ENCODE measurements at regions not wholly inside any gene's neighbourhood (a gene's known extent, or its start where the extent isn't known, plus 50 kb on each side); places are given as distances from the start of the nearest gene placed in this dataset.

DNA sequence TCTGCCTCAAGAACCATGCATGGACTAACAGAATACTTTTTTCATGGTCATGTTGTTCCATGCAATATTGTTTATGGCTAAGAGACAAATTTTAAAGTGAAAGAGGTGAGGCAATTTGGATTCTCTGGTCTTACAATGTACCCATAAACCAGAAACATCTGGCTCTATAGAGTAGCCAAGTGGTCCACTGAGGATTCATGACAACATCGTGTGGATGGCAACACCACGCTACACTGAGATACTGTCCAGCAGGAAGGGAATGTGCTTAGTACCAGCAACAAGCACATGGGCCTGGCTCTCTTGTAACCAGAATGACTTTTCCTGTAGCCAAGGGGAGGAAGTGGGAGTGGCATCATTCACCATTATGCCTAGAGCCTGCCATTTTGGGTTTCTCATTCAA is 218.2 kb downstream of the GADD45G start:
- no peak overlapping the region for H3K27ac ChIP-seq
- no peak for DNase-seq (ENCODE audit: low spot score in 2 of 2)
- H3K9me3 ChIP-seq = no peaks in the 10 kb centered on the region
- TF ChIP-seq POLR2AphosphoS5 (IDR thresholded peaks at IDR 0.05) (no peak), POLR2A (IDR thresholded peaks at IDR 0.05) (no peak)
- TF ChIP-seq, protein P1, sequence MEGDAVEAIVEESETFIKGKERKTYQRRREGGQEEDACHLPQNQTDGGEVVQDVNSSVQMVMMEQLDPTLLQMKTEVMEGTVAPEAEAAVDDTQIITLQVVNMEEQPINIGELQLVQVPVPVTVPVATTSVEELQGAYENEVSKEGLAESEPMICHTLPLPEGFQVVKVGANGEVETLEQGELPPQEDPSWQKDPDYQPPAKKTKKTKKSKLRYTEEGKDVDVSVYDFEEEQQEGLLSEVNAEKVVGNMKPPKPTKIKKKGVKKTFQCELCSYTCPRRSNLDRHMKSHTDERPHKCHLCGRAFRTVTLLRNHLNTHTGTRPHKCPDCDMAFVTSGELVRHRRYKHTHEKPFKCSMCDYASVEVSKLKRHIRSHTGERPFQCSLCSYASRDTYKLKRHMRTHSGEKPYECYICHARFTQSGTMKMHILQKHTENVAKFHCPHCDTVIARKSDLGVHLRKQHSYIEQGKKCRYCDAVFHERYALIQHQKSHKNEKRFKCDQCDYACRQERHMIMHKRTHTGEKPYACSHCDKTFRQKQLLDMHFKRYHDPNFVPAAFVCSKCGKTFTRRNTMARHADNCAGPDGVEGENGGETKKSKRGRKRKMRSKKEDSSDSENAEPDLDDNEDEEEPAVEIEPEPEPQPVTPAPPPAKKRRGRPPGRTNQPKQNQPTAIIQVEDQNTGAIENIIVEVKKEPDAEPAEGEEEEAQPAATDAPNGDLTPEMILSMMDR (IDR thresholded peaks at IDR 0.05) = no peak
- H3K4me1 ChIP-seq = no peaks in the 10 kb centered on the region
- no peaks in the 10 kb centered on the region for H3K27me3 ChIP-seq
- intact Hi-C loops (cut with DNase I; ENCODE audit: low total_unique reads) = no loop called here
- no peaks in the 10 kb centered on the region for H3K36me3 ChIP-seq
- no peak overlapping the region for H3K4me3 ChIP-seq

DNA sequence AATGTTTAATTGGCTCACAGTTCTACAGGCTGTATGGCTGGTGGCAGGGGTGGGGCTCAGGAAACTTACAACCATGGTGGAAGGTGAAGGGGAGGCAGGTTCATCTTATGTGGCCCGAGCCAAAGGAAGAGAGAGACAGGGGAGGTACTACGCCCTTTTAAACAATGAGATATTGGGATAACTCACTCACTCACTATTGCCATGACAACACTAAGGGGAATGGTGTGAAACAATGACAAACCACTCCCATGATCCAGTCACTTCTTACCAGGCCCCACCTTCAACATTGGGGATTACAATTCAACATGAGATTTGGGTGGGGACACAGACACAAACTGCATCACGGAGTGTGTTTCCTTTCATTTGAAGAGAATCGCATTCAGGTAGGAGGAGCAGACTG is 220.9 kb downstream of the GADD45G start:
- no peak for DNase-seq (ENCODE audit: low spot score in 2 of 2)
- intact Hi-C loops (cut with DNase I; ENCODE audit: low total_unique reads) = loop anchor here (1.0 kb wide), 1 partner anchor 44 kb away; no protein-coding TSS in a partner anchor
- H3K27me3 ChIP-seq = no peaks in the 10 kb centered on the region

DNA sequence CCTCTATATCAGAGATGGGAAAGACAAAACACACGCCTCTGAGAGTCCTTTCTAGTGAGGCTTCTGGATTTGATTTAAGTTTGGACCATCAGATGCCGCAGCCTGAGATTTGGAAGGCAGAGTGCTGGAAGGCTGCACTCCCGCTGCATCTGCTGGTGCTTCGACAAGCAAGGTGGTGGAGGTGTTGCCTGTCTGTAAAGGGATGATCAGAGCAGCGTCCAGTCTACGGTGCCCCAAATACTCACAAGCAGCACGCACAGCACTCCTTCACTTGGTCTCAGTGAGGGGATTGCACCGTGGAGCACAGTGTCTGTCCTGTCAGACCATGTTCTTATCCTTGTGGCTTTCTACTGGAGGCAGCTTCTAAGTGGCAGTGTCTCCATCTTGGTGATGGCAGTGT is 221.4 kb downstream of the GADD45G start:
- Histone ChIP-seq H3K4me3 (no peak overlapping the region), H3K27me3 (no peaks in the 10 kb centered on the region), H3K36me3 (no peaks in the 10 kb centered on the region), H3K9me3 (no peaks in the 10 kb centered on the region), H3K4me1 (no peaks in the 10 kb centered on the region), H3K27ac (no peak overlapping the region)
- intact Hi-C loops (cut with DNase I; ENCODE audit: low total_unique reads) = loop anchor here (1.0 kb wide), 1 partner anchor 43 kb away; no protein-coding TSS in a partner anchor
- TF ChIP-seq, protein P1 (IDR thresholded peaks at IDR 0.05) = no peak
- TF ChIP-seq POLR2A (IDR thresholded peaks at IDR 0.05) (no peak), POLR2AphosphoS5 (IDR thresholded peaks at IDR 0.05) (no peak)
- no peak for DNase-seq (ENCODE audit: low spot score in 2 of 2)

More for the DNA sequence above, 220.9 kb downstream of the GADD45G start:
- Histone ChIP-seq H3K4me3 (no peak overlapping the region), H3K27ac (no peak overlapping the region), H3K36me3 (no peaks in the 10 kb centered on the region), H3K4me1 (no peaks in the 10 kb centered on the region), H3K9me3 (no peaks in the 10 kb centered on the region)
- TF ChIP-seq POLR2AphosphoS5 (IDR thresholded peaks at IDR 0.05) (no peak), POLR2A (IDR thresholded peaks at IDR 0.05) (no peak)
- TF ChIP-seq, protein P1 (IDR thresholded peaks at IDR 0.05) = no peak

DNA sequence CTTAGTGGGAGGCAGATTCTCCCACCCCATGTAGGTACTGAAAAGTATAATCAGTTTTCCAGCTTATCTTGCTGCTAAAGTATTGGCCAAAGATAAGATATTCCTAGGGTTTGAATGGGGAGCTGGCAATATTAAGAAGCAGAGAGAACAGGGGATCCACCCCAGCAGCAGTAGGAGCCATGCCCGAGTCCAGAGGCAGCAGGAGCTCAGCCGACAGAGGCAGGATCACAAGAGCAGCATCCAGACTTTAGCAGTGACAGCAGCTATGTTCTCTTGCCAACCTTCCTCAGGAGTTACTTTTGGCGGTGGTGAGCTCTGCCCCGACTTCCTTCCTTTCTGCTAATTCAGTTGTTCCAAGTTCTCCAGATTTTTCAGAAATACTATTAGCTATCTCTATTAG is 224.5 kb downstream of the GADD45G start:
- Histone ChIP-seq H3K27ac (no peak overlapping the region), H3K36me3 (no peaks in the 10 kb centered on the region), H3K4me3 (no peak overlapping the region), H3K9me3 (no peaks in the 10 kb centered on the region), H3K27me3 (no peaks in the 10 kb centered on the region), H3K4me1 (no peaks in the 10 kb centered on the region)
- intact Hi-C loops (cut with DNase I; ENCODE audit: low total_unique reads) = no loop called here
- TF ChIP-seq, protein P1 (IDR thresholded peaks at IDR 0.05) = no peak
- TF ChIP-seq POLR2AphosphoS5 (IDR thresholded peaks at IDR 0.05) = no peak
- no peak for DNase-seq (ENCODE audit: low spot score in 2 of 2)

DNA sequence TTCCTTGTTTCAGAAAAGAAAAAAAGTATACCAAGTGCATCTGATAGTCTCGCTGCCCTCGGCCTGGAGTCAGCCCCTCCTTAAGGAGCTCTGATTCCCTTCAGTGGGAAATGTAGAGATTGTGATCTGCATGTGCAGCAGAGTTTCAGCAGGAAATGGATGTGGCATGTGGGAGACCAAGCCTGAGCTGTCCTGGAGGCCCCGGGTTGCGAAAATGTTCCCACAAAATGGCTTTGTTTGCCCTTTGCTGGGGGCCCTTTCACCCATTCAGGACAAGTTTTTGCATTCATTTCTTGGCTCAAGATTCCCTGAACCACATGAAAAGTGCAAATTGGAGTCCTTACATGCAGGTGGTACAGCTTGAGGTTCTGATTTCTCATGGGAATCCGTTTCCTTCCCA is 230.9 kb downstream of the GADD45G start:
- no peak for DNase-seq (ENCODE audit: low spot score in 2 of 2)
- Histone ChIP-seq H3K4me3 (no peak overlapping the region), H3K27ac (no peak overlapping the region), H3K27me3 (no peaks in the 10 kb centered on the region), H3K4me1 (no peaks in the 10 kb centered on the region), H3K36me3 (no peaks in the 10 kb centered on the region), H3K9me3 (no peaks in the 10 kb centered on the region)
- intact Hi-C loops (cut with DNase I; ENCODE audit: low total_unique reads) = loop anchor here (5.0 kb wide), 1 partner anchor 522 kb away; no protein-coding TSS in a partner anchor
- TF ChIP-seq POLR2AphosphoS5 (IDR thresholded peaks at IDR 0.05) (no peak), POLR2A (IDR thresholded peaks at IDR 0.05) (no peak)
- TF ChIP-seq, protein P1 (IDR thresholded peaks at IDR 0.05) = no peak

Measured in breast epithelium (tissue), 4 donors.